HG02840 (cell line): ENCODE measurements at regions not wholly inside any gene's neighbourhood (a gene's known extent, or its start where the extent isn't known, plus 50 kb on each side); places are given as distances from the start of the nearest gene placed in this dataset.

Experiments
- ATAC-seq: cut with Tn5 transposase; IDR thresholded peaks from one replicate; pipeline ENCODE4 v1.9.1; 2021; ENCODE audit warnings: mild to moderate bottlenecking, moderate library complexity, moderate number of reproducible peaks; ENCODE audit not compliant: unreplicated experiment, low FRiP score

- no peak for ATAC-seq
Measured at GRCh38 chr3:170734043-170734734, 135.8 kb downstream of the RPL22L1 start.

GRCh38 chr3:170732660-170733245 lies 137.2 kb downstream of the RPL22L1 start:
- no peak for ATAC-seq

- ATAC-seq = no peak
Measured at GRCh38 chr3:170731281-170731680, 138.7 kb downstream of the RPL22L1 start.

GRCh38 chr3:170730071-170730812 lies 139.8 kb downstream of the RPL22L1 start:
- ATAC-seq = no peak

GRCh38 chr3:170728181-170728580 lies 141.8 kb downstream of the RPL22L1 start:
- ATAC-seq = no peak

DNA sequence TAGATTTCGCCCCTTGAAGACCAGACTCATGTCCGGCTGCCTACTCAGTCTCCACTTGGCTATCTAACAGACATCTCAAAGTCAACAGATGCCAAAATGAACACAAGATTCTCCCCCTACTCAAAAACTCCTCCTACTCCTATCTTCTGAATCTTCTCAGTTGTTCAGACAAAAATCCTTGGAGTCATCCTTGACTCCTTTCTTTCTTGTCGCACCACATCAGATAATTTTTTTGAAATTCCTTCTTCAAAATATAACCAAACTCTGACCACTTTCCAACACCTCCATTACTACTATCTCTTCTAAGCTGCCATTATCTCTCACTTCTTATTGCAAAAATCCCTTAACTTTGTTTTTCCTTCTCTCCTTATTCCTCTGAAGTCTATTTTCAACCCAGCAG lies 141.9 kb upstream of the SLC7A14 start:
- no peak for ATAC-seq

- ATAC-seq = no peak
Measured at GRCh38 chr3:170726976-170727661, 141.2 kb upstream of the SLC7A14 start.

GRCh38 chr3:170725285-170725731 lies 139.4 kb upstream of the SLC7A14 start:
- ATAC-seq = no peak

DNA sequence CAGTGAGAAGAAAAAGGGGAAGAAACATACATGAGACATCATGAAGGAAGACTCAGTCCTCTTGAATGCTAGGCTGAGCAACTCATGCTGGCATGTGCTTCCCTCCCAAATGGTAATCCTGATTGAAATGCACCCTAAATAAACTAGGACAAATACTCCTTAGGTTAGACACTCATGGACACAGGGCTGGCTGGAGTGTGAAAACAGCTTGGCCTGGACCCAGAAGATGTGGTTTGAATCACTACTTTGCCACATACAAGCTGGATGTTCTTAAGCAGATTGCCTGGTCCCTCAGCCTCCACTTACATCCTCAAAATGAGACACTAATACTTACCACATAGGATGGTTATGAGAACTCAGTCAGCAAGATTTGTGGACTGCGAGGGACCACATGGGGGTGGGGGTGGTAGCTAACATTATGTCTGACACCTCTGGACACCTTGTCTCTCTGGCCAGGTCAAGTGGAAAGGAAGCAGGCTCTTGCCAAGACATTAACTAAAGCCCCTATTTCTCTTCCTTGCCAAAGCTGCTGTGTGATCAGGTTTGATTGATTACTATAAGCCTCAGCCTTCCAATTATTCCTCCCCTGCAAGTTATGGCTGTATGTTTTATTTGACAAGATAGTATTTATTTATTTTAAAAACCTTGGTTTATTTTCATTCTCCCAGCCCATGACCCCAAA lies 138.9 kb upstream of the SLC7A14 start:
- no peak for ATAC-seq

GRCh38 chr3:170723241-170723640 lies 137.4 kb upstream of the SLC7A14 start:
- ATAC-seq = no peak

DNA sequence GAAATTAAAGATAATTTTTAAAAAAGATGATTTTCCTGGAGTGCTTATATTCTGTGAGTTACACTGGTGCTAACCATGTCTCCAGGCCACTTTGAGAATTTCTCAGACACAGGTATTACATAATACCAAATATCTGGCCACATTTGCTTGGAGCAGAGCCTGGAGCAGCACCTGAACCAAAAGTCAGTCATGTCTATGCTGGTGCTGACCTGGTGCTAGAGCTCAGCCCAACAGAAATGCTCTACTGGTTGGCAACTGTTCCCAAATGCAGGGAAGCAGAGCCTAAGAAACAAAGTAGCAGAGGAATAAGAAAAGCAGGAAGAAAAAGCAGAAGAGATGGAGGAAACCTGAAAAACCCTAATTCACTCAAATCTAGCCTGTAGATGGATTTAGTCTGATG lies 135.7 kb upstream of the SLC7A14 start:
- ATAC-seq = no peak

DNA sequence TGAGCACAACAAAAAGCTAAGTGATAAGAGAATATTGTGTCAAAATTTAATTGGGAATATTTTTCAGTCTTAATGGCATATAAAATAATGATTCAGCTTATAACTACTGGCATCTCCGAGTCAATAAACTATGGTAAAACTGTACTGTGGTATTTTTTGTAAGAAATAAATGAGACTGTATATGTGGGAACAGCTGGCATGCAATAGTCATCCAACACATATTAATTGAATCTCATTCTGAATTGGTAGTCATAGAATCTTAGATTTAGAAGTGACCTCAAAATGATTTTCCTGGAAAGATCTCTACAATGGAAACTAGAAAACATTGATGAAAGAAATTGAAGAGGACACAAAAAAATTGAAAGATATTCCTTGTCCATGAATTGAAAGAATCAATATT lies 133.4 kb upstream of the SLC7A14 start:
- no peak for ATAC-seq

- ATAC-seq = no peak
Measured at GRCh38 chr3:170718848-170719247, 133.0 kb upstream of the SLC7A14 start.

DNA sequence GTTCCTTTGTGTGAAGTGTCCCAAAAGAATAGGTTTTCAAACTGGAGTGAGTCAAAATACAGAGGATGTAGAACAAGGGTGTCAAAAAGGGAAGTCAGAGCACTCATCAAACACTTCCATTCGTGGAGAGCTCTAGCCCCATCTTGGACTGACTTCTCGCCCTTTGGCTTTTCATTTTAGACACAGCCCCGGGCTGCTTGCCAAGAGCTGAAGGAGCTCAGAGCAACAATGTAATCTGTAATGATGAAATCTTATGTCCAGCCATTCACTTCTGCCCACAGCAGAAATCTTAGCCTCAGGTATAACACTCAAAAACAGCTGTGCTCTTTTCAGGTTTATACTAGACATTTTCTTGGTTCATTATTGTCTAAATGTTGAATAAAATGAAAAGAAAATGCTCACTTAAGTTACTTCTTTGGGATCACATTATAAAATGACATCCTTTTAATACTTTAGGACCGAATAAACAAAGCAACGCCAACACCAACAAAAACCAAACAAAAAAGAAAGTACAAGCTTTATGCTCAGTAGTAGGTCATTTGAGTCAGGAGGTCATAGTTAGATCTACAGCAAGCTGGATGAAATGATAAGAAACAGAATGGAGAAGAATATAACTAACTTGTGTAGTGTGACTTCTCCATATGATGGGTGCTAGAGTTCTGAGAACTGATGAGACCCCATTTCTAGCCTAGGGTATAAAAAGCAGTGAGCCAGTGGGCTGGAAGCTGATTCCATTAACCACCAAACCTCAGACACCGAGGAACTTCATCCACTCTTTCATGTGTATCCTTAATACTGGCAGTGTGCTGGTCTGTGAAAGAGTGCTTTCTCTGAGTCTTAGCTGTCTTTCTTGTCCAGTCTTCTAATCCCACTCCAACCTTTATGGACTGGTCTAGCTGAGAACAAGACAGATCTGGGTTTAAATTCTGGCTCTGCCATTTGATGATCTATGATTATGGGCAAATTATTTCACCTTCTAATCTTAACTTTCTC lies 131.8 kb upstream of the SLC7A14 start:
- ATAC-seq = no peak

- no peak for ATAC-seq
Measured at GRCh38 chr3:170716172-170716805, 130.4 kb upstream of the SLC7A14 start.

- ATAC-seq = no peak
Measured at GRCh38 chr3:170714562-170715535, 129.0 kb upstream of the SLC7A14 start.

DNA sequence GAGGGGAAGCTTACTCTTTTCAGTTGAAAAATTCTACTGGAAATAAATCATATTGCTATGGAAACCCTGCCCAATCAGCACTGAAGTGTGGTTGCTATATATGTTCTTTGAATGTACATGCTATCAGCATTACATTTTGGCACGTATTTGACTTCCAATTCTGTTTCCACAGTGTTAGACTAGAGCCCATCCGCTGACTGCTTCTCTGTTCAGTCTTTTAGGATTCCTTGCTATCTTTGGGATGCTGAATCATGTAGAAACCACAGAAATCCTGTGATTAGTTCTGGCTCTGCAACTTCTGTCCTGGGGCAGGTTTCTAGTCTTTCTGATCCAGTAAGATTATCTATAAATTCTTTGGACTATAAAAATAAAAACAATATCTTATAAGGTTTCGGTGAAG lies 128.2 kb upstream of the SLC7A14 start:
- ATAC-seq = no peak

DNA sequence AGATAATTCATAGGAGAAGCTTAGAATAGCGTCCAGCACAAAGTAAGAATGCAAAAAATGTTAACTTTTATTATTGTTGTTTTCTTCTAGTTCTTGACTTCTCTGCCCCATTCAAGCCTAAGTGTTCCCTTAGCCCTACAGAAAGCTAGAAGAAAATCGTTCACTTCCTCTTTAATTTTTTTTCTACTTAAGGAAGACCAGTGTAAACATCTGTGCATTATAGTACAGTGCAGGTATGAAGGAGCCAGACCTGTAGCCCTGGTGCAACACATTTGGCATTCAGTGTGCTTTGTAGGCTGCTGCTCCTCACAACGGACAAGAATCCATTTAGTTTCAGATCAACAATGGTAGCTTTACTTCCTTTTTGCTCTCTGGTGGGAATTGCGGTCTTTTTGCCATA lies 127.8 kb upstream of the SLC7A14 start:
- ATAC-seq = no peak
